ENCODE measurements at regions not wholly inside any gene's neighbourhood (a gene's known extent, or its start where the extent isn't known, plus 50 kb on each side); places are given as distances from the start of the nearest gene placed in this dataset.

GRCh38 chr2:221780281-221780688 is 208.2 kb upstream of the EPHA4 start:
- Histone ChIP-seq H3K27me3 (no peaks in the 10 kb centered on the region), H3K4me3 (no peak overlapping the region), H3K36me3 (ENCODE audit: low read depth, missing control alignments) (no peaks in the 10 kb centered on the region), H3K4me1 (no peaks in the 10 kb centered on the region), H3K9me3 (no peaks in the 10 kb centered on the region), H3K27ac (no peak overlapping the region)
- no peak for DNase-seq
- no peak for TF ChIP-seq POLR2A (IDR thresholded peaks at IDR 0.05)
- TF ChIP-seq CTCF (IDR thresholded peaks at IDR 0.05): no peak
- WGBS, 2 donors: 30 to 50% methylated on average over 1 of the region's 1 CpG
- intact Hi-C loops (cut with DNase I; ENCODE audit: low total_unique reads): no loop called here

DNA sequence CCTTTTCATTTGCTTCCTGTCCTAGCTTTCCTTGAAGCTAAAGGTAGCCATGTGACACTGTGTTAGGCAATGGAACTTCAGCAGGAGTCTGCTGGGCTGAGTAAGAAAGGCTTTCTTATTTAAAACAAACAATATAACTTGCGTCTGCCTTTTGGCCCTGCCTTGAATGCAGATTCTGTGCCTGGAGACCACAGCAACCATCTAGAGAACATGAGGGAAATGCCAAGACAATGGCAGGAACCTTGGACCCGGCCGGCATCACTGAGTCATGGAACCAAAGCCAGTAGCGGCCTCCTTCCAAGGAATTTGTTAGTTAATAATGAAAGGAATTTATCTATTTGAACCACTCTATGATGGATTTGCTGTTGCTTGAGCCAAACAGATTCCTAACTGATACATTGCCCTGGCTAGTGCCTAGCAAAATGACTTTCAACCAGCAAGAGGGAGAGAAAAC is 207.5 kb upstream of the EPHA4 start:
- WGBS, 2 donors: 70 to 88% methylated on average over 4 of the region's 4 CpGs
- Histone ChIP-seq H3K9me3 (no peaks in the 10 kb centered on the region), H3K36me3 (ENCODE audit: low read depth, missing control alignments) (no peaks in the 10 kb centered on the region), H3K27me3 (no peaks in the 10 kb centered on the region), H3K27ac (no peak overlapping the region), H3K4me1 (no peaks in the 10 kb centered on the region), H3K4me3 (no peak overlapping the region)
- TF ChIP-seq POLR2A (IDR thresholded peaks at IDR 0.05) (no peak), CTCF (IDR thresholded peaks at IDR 0.05) (no peak)
- DNase-seq: no peak
- intact Hi-C loops (cut with DNase I; ENCODE audit: low total_unique reads): no loop called here

GRCh38 chr2:221778025-221778424 is 205.9 kb upstream of the EPHA4 start:
- no peak overlapping the region for H3K27ac ChIP-seq
- intact Hi-C loops (cut with DNase I; ENCODE audit: low total_unique reads): no loop called here
- H3K36me3 ChIP-seq (ENCODE audit: low read depth, missing control alignments): no peaks in the 10 kb centered on the region
- WGBS, 2 donors: 72 to 80% methylated on average over 4 of the region's 4 CpGs
- TF ChIP-seq CTCF (IDR thresholded peaks at IDR 0.05): no peak
- no peak for TF ChIP-seq POLR2A (IDR thresholded peaks at IDR 0.05)
- no peak overlapping the region for H3K4me3 ChIP-seq
- H3K27me3 ChIP-seq: no peaks in the 10 kb centered on the region
- H3K9me3 ChIP-seq: no peaks in the 10 kb centered on the region
- H3K4me1 ChIP-seq: no peaks in the 10 kb centered on the region
- no peak for DNase-seq

DNA sequence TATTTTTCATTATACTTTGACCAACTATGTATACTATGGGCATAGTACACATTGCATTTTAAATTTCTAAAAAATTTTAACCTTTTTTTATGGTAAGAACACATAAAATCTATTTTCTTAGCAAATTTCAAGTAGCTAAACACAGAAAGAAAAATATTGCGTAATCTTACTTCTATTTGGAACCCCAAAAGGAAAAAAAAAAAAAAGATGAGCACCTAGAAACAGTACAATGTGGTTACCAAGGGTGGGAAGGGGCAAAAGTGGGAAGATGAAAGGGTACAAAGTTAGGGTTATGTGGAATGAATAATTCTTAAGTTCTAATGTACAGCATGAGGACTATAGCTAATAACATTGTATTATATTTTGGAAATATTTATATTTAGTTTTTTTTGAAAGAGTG is 205.0 kb upstream of the EPHA4 start:
- Histone ChIP-seq H3K4me3 (no peak overlapping the region), H3K27me3 (no peaks in the 10 kb centered on the region), H3K27ac (no peak overlapping the region), H3K9me3 (no peaks in the 10 kb centered on the region), H3K36me3 (ENCODE audit: low read depth, missing control alignments) (no peaks in the 10 kb centered on the region), H3K4me1 (no peaks in the 10 kb centered on the region)
- WGBS, 2 donors: 85 to 100% methylated on average over 1 of the region's 1 CpG
- TF ChIP-seq POLR2A (IDR thresholded peaks at IDR 0.05): no peak
- no peak for TF ChIP-seq CTCF (IDR thresholded peaks at IDR 0.05)
- intact Hi-C loops (cut with DNase I; ENCODE audit: low total_unique reads): no loop called here
- no peak for DNase-seq

GRCh38 chr2:221775096-221775495 is 203.0 kb upstream of the EPHA4 start:
- Histone ChIP-seq H3K4me3 (no peak overlapping the region), H3K4me1 (no peaks in the 10 kb centered on the region), H3K9me3 (no peaks in the 10 kb centered on the region), H3K27ac (no peak overlapping the region), H3K36me3 (ENCODE audit: low read depth, missing control alignments) (no peaks in the 10 kb centered on the region), H3K27me3 (no peaks in the 10 kb centered on the region)
- WGBS, 2 donors: 66 to 73% methylated on average over 11 to 12 of the region's 12 CpGs
- intact Hi-C loops (cut with DNase I; ENCODE audit: low total_unique reads): no loop called here
- no peak for DNase-seq
- TF ChIP-seq CTCF (IDR thresholded peaks at IDR 0.05): no peak
- no peak for TF ChIP-seq POLR2A (IDR thresholded peaks at IDR 0.05)
